ENCODE measurements at regions not wholly inside any gene's neighbourhood (a gene's known extent, or its start where the extent isn't known, plus 50 kb on each side); places are given as distances from the start of the nearest gene placed in this dataset.

DNA sequence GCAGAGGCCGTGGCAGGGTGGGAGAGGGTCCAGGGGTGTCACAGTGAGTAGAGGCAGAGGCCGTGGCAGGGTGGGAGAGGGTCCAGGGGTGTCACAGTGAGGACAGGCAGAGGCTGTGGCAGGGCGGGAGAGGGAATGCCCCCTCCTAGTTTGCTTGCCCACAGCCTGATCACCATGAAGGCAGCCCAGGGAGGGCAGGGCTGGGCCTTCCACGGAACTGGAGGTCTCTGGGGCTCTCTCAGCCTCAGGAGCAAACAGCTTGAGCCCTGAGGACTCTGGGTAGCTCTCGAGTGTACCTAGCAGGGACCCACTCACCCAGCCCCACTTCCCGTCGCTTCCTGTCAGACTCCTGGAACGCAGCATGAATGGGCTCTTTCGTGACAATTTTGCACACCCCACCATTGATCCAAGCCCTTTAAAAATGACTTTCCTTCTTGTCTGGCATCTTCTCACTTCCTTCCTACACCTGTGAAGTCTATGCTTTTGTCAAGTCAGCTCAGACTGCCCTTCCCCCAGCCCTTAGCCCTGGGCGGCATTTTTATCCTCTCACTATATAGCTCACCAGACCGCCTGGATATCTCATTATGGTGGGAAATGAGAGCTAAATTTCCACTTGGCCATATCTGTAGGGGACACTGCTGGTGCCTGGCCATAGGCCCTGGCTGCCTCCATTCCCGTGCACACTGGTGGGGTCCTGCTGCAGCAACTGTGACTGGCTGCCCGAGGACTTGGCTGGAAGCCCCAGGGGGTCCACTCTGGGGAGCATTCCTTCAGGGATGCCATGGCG is 140.3 kb downstream of the CDC5L start:
- no peak overlapping the region for H3K4me3 Mint-ChIP-seq
- peaks cover 14% of the 10 kb centered on the region for H3K4me1 Mint-ChIP-seq (ENCODE audit: low read depth)
- H3K36me3 Mint-ChIP-seq = peaks cover 2% of the 10 kb centered on the region
- no peak overlapping the region for H3K27ac Mint-ChIP-seq
- no peaks in the 10 kb centered on the region for H3K9me3 Mint-ChIP-seq (ENCODE audit: low read depth)
- H3K27me3 Mint-ChIP-seq = peaks cover 12% of the 10 kb centered on the region

DNA sequence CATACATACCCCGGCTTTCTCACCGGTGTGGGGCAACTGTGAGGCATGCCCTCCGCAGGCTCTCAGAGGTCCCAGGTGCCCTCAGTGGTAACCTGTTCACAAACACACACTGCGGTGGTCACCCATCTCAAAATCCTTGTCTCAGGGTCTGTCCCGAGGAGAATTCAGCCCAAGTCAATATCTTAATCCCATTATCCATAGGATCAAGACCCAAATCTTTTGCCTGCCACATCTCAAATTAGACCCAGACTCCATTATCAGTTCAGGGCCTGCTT is 140.8 kb downstream of the CDC5L start:
- Mint-ChIP-seq H3K9me3 (ENCODE audit: low read depth) (no peaks in the 10 kb centered on the region), H3K36me3 (peaks cover 2% of the 10 kb centered on the region), H3K27me3 (peaks cover 12% of the 10 kb centered on the region)

DNA sequence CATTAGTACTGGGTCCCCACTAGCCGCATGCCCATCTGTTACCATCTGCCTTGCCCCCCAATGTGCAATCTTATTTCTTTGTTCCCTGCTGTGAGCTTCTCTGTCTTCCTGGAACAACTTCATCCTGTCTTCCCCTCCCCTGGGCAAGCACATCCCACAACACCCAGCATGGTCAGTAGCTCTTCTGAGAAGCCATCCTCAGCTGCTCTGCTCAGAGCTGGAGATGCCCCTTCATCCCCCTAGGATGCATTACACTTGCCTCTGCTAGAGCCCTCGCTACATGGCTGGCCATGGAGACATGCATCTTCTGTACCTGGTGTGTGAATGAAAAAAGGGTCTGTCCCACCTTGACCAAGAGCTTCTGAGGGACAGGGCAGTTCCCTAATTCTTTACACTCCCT is 141.2 kb downstream of the CDC5L start:
- no peak overlapping the region for H3K4me3 Mint-ChIP-seq
- H3K4me1 Mint-ChIP-seq (ENCODE audit: low read depth) = peaks cover 14% of the 10 kb centered on the region
- H3K36me3 Mint-ChIP-seq = peaks cover 2% of the 10 kb centered on the region
- H3K27ac Mint-ChIP-seq = no peak overlapping the region
- H3K27me3 Mint-ChIP-seq = peaks cover 12% of the 10 kb centered on the region
- no peaks in the 10 kb centered on the region for H3K9me3 Mint-ChIP-seq (ENCODE audit: low read depth)

More for the DNA sequence above, 140.8 kb downstream of the CDC5L start:
- Mint-ChIP-seq H3K4me3 (no peak overlapping the region), H3K27ac (no peak overlapping the region), H3K4me1 (ENCODE audit: low read depth) (peaks cover 14% of the 10 kb centered on the region)

DNA sequence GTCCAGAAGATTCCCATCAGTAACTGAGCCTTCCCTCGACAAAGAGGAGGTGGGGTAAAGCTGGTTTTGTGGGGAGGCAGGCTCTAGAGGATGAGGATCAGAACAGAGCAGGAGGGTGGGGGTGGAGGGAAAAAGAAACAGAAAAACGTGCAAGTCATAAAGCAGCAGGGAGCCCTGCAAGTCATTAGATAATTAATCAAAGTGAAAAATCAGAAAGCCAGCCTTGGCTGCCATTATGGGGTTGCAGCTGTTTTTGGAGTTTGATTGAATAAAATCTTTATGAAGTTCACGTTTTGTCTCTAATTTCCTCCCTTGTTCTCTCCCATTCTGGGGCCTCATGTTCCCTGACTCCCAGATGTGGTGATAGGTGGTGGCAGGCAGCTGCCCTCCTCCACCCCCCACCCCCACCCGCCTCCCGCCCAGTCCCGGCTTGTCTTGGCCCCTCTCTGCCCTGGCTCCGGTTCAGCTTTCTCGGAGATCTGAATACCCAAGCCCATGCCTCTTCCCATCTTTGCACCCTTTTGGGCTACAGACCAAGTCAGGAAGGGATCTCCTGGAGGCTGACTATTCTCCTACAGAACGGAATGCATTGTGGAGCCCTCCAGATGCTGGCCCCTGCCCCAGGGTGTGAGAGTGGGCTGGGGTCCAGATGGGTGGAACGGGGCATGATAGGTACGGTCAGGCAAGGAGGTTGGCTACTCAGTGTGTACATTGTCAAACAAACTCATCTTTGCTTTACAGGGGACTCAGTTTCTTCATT is 141.8 kb downstream of the CDC5L start:
- H3K27ac Mint-ChIP-seq = no peak overlapping the region

DNA sequence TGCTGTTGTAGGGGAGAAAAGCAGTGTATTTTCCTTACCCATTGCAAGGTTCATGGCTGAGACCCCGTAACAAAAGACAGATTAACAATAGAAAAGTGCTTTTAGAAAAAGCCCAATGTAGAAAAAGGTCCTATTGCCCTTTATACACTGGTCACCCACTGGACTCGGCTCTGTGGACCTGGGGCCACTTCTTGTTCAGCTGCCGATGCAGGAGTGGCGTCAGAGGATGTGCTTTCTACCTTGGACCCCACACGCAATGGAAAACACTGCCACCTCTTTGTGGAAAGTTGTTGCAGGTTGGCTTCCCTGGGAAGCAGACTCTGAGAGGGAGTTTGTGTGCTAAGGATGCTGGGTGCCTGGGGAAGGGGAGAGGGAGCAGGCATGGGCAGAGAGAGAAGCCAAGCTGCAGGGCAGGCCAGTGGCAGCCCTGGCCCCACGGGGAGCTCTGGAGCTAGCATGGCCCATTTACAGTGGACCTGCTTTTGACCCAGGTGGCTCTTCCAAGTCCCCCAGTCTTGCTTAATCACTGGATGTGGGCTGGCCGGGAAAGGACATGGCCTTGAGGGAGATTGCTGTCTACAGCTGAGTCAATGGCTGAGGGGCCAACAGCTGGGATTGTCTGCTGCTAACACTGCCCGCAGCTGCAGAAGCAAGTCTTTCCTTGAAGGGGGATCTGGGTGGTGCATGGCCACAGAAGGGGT is 142.9 kb downstream of the CDC5L start:
- Mint-ChIP-seq H3K4me1 (ENCODE audit: low read depth) (peaks cover 8% of the 10 kb centered on the region), H3K36me3 (peaks cover 2% of the 10 kb centered on the region), H3K4me3 (no peak overlapping the region), H3K9me3 (ENCODE audit: low read depth) (no peaks in the 10 kb centered on the region), H3K27me3 (peaks cover 6% of the 10 kb centered on the region), H3K27ac (no peak overlapping the region)

More for the DNA sequence above, 141.8 kb downstream of the CDC5L start:
- Mint-ChIP-seq H3K27me3 (peaks cover 11% of the 10 kb centered on the region), H3K9me3 (ENCODE audit: low read depth) (no peaks in the 10 kb centered on the region), H3K4me1 (ENCODE audit: low read depth) (peaks cover 14% of the 10 kb centered on the region), H3K36me3 (peaks cover 2% of the 10 kb centered on the region), H3K4me3 (no peak overlapping the region)

DNA sequence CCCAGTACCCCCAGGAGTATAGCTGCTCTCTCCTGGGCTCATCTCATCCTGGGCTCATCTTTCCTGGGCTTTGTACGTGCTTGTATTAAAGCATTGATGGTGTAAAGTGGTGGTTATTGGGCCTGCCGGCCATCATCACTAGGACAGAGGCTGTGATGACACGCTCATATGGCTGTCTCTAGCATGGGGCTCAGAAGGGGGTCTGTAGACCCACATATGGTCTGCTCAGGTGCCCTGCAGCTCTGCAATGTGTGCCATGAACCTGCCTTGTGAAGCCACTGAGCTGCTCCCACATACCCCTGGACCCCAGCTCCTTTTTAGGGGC is 143.4 kb downstream of the CDC5L start:
- peaks cover 7% of the 10 kb centered on the region for H3K4me1 Mint-ChIP-seq (ENCODE audit: low read depth)
- peaks cover 2% of the 10 kb centered on the region for H3K36me3 Mint-ChIP-seq
- H3K4me3 Mint-ChIP-seq = no peak overlapping the region
- peaks cover 6% of the 10 kb centered on the region for H3K27me3 Mint-ChIP-seq
- no peak overlapping the region for H3K27ac Mint-ChIP-seq
- no peaks in the 10 kb centered on the region for H3K9me3 Mint-ChIP-seq (ENCODE audit: low read depth)

DNA sequence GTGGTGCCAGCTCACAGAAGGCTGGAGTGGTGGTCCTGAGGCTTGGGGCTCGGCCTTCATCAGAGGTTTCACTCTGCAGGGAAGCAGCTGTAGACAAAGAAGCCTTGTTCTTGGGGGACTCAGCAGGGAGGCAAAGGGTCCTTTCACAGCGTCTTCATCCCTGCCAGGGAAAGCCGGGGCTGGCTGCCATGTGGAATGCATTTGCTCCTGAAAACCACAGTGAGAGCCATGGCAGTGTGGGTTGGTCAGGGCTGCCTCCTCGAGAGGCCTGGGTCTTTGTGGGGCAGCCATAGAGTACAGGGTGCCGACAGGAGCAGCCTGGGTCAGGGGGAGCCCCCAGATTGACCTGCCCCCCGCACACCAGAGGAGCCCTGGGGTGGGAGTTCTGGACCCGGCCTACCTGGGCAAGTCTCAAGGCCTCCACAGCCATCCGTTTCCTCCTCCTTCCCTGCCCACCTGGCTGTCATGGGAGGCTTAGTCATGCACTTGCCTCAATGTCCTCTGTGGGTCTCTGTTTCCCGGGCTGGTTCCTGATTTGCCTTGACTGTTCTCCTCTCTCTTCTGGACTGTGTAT is 144.0 kb downstream of the CDC5L start:
- Mint-ChIP-seq H3K9me3 (ENCODE audit: low read depth) (no peaks in the 10 kb centered on the region), H3K27ac (no peak overlapping the region), H3K4me1 (ENCODE audit: low read depth) (peaks cover 7% of the 10 kb centered on the region), H3K4me3 (no peak overlapping the region), H3K27me3 (peaks cover 4% of the 10 kb centered on the region), H3K36me3 (no peaks in the 10 kb centered on the region)

DNA sequence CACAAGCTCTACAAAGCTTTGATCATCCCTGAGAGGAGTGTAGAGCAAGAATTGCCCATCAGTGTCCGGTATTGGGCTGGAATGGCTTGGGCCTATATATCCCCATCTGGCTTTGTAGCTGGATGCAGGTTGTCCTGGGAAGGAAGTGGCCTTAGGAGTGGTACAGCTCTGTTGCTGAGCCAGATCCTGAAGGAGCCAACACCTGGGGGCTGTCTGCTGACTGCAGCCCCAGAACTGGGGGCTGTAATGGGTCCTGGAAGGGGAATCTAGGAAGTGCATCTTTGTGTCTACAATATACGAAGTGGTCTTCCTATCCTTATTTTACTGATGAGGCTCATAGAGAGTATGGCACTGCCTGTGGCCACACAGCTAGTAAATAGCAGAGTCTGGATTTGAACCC is 145.9 kb downstream of the CDC5L start:
- no peaks in the 10 kb centered on the region for H3K9me3 Mint-ChIP-seq (ENCODE audit: low read depth)
- H3K36me3 Mint-ChIP-seq = no peaks in the 10 kb centered on the region
- H3K27me3 Mint-ChIP-seq = peaks cover under 1% of the 10 kb centered on the region
- no peak overlapping the region for H3K27ac Mint-ChIP-seq
- H3K4me1 Mint-ChIP-seq (ENCODE audit: low read depth) = no peaks in the 10 kb centered on the region
- no peak overlapping the region for H3K4me3 Mint-ChIP-seq

DNA sequence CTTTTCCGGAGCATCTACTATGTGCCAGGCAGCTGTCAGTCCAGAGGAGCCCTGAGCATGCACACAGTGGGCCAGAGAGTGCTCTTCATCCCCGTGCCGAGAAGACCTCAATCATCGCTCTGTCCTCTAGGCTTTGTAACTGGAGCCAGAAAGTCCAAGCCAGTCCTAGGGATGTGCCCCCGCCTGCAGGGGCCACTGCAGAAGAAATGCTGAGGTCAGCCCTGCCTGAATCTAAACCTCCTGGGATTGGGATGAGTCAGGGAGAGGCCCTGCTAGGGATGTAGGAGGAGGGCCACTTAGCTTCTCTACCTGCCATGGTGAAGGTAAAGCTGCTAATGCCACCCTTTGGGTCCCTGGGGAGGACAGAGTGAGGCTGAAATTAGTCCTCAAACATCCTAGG is 146.8 kb downstream of the CDC5L start:
- Mint-ChIP-seq H3K4me3 (no peak overlapping the region), H3K9me3 (ENCODE audit: low read depth) (no peaks in the 10 kb centered on the region), H3K36me3 (no peaks in the 10 kb centered on the region), H3K27ac (no peak overlapping the region), H3K4me1 (ENCODE audit: low read depth) (no peaks in the 10 kb centered on the region), H3K27me3 (no peaks in the 10 kb centered on the region)

DNA sequence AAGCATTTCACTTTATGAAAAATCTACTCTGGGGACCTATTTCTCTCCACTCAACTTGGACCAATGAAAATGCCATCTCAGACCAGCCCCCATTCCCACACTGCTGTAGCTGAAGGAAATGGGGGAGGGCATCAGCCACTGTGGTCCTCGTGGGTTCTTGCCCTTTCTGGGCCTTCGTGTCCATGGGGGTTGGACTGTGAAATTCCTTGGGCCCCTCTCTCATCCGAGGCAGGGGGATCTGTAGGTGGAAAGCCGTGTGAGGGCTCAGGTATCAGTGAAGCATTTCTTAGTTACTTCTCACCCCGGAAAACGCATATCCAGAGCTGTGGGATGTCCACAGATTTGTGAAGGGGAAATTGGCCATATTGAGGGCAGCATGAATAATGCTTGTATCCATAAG is 147.9 kb downstream of the CDC5L start:
- no peak overlapping the region for H3K4me3 Mint-ChIP-seq
- H3K9me3 Mint-ChIP-seq (ENCODE audit: low read depth) = no peaks in the 10 kb centered on the region
- no peaks in the 10 kb centered on the region for H3K4me1 Mint-ChIP-seq (ENCODE audit: low read depth)
- no peaks in the 10 kb centered on the region for H3K36me3 Mint-ChIP-seq
- no peaks in the 10 kb centered on the region for H3K27me3 Mint-ChIP-seq
- H3K27ac Mint-ChIP-seq = no peak overlapping the region

DNA sequence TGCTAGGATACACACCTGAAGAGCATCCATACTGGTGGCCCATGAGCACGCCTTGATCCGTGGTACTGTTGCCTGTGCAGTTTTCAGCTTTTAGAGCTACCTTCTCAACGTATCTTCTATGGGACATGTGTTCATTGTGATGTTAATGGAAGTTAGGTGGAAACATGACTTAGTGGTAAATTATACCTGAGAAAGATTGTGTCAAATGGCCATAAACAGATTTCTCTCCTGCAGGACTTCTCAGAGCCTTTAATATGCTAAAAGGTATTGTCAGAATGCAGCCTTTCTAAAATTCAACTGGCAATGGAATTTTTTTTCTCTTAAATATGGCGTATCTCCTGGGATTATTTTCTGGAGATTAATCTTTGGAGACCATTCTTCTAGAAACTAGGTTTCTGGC is 148.5 kb downstream of the CDC5L start:
- no peaks in the 10 kb centered on the region for H3K27me3 Mint-ChIP-seq
- H3K4me1 Mint-ChIP-seq (ENCODE audit: low read depth) = no peaks in the 10 kb centered on the region
- no peaks in the 10 kb centered on the region for H3K36me3 Mint-ChIP-seq
- H3K27ac Mint-ChIP-seq = no peak overlapping the region
- no peaks in the 10 kb centered on the region for H3K9me3 Mint-ChIP-seq (ENCODE audit: low read depth)
- H3K4me3 Mint-ChIP-seq = no peak overlapping the region

DNA sequence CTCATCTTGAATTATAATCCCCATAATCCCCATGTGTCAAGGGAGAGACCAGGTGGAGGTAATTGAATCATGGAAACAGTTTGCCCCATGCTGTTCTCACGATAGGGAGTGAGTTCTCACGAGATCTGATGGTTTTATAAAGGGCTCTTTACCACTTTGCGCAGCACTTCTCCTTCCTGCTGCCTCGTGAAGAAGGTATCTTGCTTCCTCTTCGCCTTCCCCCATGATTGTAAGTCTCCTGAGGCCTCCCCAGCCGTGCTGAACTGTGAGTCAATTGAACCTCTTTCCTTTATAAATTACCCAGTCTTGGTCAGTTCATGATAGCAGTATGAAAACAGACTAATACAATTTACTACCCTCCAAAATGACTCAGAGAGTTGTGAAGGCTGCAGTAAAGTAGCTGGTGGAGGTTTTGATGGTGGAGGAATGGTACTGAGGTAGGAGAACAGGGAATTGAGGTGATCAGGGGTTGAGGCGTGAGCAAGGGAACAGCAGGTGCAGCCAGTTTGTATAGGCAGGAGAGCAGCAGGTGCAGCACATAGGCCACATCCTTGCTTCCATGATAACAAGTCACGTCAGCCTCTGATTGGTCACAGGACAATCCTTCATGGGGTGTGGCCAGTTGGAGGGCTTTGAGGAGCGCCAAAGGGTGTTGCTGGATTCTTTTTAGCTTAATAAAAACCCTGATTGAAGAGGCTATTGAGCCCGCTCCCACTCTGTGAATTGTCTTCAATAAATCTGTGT is 150.0 kb downstream of the CDC5L start:
- H3K36me3 Mint-ChIP-seq = no peaks in the 10 kb centered on the region
- no peaks in the 10 kb centered on the region for H3K4me1 Mint-ChIP-seq (ENCODE audit: low read depth)
- H3K27ac Mint-ChIP-seq = no peak overlapping the region
- H3K27me3 Mint-ChIP-seq = no peaks in the 10 kb centered on the region
- no peaks in the 10 kb centered on the region for H3K9me3 Mint-ChIP-seq (ENCODE audit: low read depth)
- H3K4me3 Mint-ChIP-seq = no peak overlapping the region

DNA sequence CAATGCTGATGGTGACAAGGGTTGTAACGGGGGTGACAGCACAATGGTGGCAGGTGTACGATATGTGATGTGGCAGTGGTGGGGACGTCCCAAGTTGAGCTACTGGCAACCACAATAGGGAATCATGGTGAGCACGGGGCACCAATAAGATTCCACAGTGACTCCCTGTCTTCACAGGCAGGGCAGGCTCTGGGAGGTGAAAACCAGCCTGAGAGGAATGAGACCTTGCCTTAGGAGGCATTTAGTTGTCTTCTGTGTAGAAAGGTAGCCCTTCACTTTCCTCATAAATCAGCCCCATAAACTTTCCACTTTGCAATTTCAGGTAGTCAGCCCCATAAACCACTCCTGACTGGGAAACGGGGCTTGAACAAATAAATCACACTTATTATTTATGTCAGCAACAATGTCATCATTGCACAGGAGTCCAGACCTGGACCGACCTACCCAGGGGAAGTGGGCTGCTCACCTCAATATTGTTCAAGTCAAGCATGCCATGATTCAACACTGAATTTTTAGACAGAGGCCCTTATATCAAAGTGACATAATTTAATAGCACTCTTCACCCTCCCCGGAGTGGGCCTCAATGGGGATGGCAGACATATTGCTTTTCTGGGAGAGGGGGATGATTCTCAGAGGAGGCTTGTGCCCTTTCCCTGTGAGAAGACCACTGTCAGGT is 150.8 kb downstream of the CDC5L start:
- H3K4me3 Mint-ChIP-seq = no peak overlapping the region
- no peaks in the 10 kb centered on the region for H3K27me3 Mint-ChIP-seq
- H3K9me3 Mint-ChIP-seq (ENCODE audit: low read depth) = no peaks in the 10 kb centered on the region
- H3K27ac Mint-ChIP-seq = no peak overlapping the region
- H3K36me3 Mint-ChIP-seq = no peaks in the 10 kb centered on the region
- no peaks in the 10 kb centered on the region for H3K4me1 Mint-ChIP-seq (ENCODE audit: low read depth)

DNA sequence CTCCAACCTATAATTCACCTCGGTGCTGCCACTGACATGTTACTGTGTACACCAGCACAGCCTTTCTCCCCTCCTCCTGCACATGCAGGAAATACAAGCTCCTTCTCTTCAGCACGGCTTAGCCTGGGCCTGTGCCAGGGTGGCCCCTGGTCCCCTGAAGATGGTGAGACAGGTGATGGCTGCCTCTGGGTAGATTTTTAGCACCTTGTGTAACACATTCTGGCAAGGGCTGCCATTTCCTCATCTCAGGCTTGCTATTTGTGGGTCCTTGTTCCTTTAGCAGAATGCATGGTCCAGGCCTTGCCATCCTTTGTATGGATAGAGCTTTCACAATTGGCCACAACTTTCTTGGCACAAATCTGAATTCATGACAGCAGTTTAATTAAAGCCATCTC is 151.3 kb downstream of the CDC5L start:
- no peaks in the 10 kb centered on the region for H3K27me3 Mint-ChIP-seq
- no peaks in the 10 kb centered on the region for H3K9me3 Mint-ChIP-seq (ENCODE audit: low read depth)
- no peaks in the 10 kb centered on the region for H3K36me3 Mint-ChIP-seq
- no peak overlapping the region for H3K27ac Mint-ChIP-seq
- no peak overlapping the region for H3K4me3 Mint-ChIP-seq
- H3K4me1 Mint-ChIP-seq (ENCODE audit: low read depth) = no peaks in the 10 kb centered on the region

Measured in activated naive CD8-positive, alpha-beta T cell (primary cell).